ENCODE measurements at regions not wholly inside any gene's neighbourhood (a gene's known extent, or its start where the extent isn't known, plus 50 kb on each side); places are given as distances from the start of the nearest gene placed in this dataset.

- H3F3A ChIP-seq (ENCODE audit: insufficient read depth, low read length) = no peaks in the 10 kb centered on the region
- H3K9me3 ChIP-seq (replicated peaks; ENCODE audit: insufficient read depth, low read length) = no peaks in the 10 kb centered on the region
- no peak overlapping the region for H3K4me3 ChIP-seq (ENCODE audit: low read length)
- H3K79me2 ChIP-seq (ENCODE audit: low read length) = no peaks in the 10 kb centered on the region
- no peak overlapping the region for H3K9ac ChIP-seq (ENCODE audit: low read length)
- H3K9me2 ChIP-seq (replicated peaks; ENCODE audit: insufficient read depth, low read length) = no peaks in the 10 kb centered on the region
- TF ChIP-seq EZH2 (optimal IDR thresholded peaks at IDR 0.05; ENCODE audit: low read depth, low read length) = no peak
- no peak for TF ChIP-seq EZH2phosphoT487 (IDR thresholded peaks at IDR 0.05; ENCODE audit: low read length)
- TF ChIP-seq CTCF (IDR thresholded peaks at IDR 0.05; ENCODE audit: low read length) = no peak
- H3K27me3 ChIP-seq (replicated peaks; ENCODE audit: insufficient read depth, low read length) = peaks cover 25% of the 10 kb centered on the region
- H3K4me1 ChIP-seq (ENCODE audit: low read length) = no peaks in the 10 kb centered on the region
- no peak for DNase-seq
- no peak overlapping the region for H3K4me2 ChIP-seq (ENCODE audit: low read depth, low read length)
- no peak overlapping the region for H2AFZ ChIP-seq (ENCODE audit: low read length)
- H3K36me3 ChIP-seq (replicated peaks; ENCODE audit: insufficient read depth, low read length) = no peaks in the 10 kb centered on the region
- H3K27ac ChIP-seq (ENCODE audit: low read length) = no peak overlapping the region
- no peaks in the 10 kb centered on the region for H4K20me1 ChIP-seq (ENCODE audit: insufficient read depth, low read length)
These were observed 182.3 kb upstream of the LINGO1 start for GRCh38 chr15:77815015-77815414.

GRCh38 chr15:77812664-77813063, 180.0 kb upstream of the LINGO1 start:
- H3K27me3 ChIP-seq (replicated peaks; ENCODE audit: insufficient read depth, low read length) = peaks cover 16% of the 10 kb centered on the region
- no peak overlapping the region for H3K4me2 ChIP-seq (ENCODE audit: low read depth, low read length)

GRCh38 chr15:77811270-77811669, 178.6 kb upstream of the LINGO1 start:
- Histone ChIP-seq H3K9me2 (replicated peaks; ENCODE audit: insufficient read depth, low read length) (no peaks in the 10 kb centered on the region), H2AFZ (ENCODE audit: low read length) (no peak overlapping the region), H3K36me3 (replicated peaks; ENCODE audit: insufficient read depth, low read length) (no peaks in the 10 kb centered on the region), H4K20me1 (ENCODE audit: insufficient read depth, low read length) (no peaks in the 10 kb centered on the region), H3K4me1 (ENCODE audit: low read length) (no peaks in the 10 kb centered on the region), H3K27me3 (replicated peaks; ENCODE audit: insufficient read depth, low read length) (peaks cover 2% of the 10 kb centered on the region; the same call in 1 of the 2 replicates), H3K27ac (ENCODE audit: low read length) (no peak overlapping the region), H3K4me2 (ENCODE audit: low read depth, low read length) (no peak overlapping the region), H3K9me3 (replicated peaks; ENCODE audit: insufficient read depth, low read length) (no peaks in the 10 kb centered on the region), H3F3A (ENCODE audit: insufficient read depth, low read length) (no peaks in the 10 kb centered on the region), H3K79me2 (ENCODE audit: low read length) (no peaks in the 10 kb centered on the region), H3K4me3 (ENCODE audit: low read length) (no peak overlapping the region), H3K9ac (ENCODE audit: low read length) (no peak overlapping the region)
- TF ChIP-seq EZH2phosphoT487 (IDR thresholded peaks at IDR 0.05; ENCODE audit: low read length) (no peak), EZH2 (optimal IDR thresholded peaks at IDR 0.05; ENCODE audit: low read depth, low read length) (no peak), CTCF (IDR thresholded peaks at IDR 0.05; ENCODE audit: low read length) (no peak)
- no peak for DNase-seq

More at GRCh38 chr15:77812664-77813063, 180.0 kb upstream of the LINGO1 start:
- Histone ChIP-seq H3K79me2 (ENCODE audit: low read length) (no peaks in the 10 kb centered on the region), H3K9ac (ENCODE audit: low read length) (no peak overlapping the region), H3K27ac (ENCODE audit: low read length) (no peak overlapping the region), H3K36me3 (replicated peaks; ENCODE audit: insufficient read depth, low read length) (no peaks in the 10 kb centered on the region), H4K20me1 (ENCODE audit: insufficient read depth, low read length) (no peaks in the 10 kb centered on the region), H3F3A (ENCODE audit: insufficient read depth, low read length) (no peaks in the 10 kb centered on the region), H3K4me1 (ENCODE audit: low read length) (no peaks in the 10 kb centered on the region), H3K4me3 (ENCODE audit: low read length) (no peak overlapping the region), H2AFZ (ENCODE audit: low read length) (no peak overlapping the region), H3K9me2 (replicated peaks; ENCODE audit: insufficient read depth, low read length) (no peaks in the 10 kb centered on the region), H3K9me3 (replicated peaks; ENCODE audit: insufficient read depth, low read length) (no peaks in the 10 kb centered on the region)
- TF ChIP-seq CTCF (IDR thresholded peaks at IDR 0.05; ENCODE audit: low read length) (no peak), EZH2 (optimal IDR thresholded peaks at IDR 0.05; ENCODE audit: low read depth, low read length) (no peak), EZH2phosphoT487 (IDR thresholded peaks at IDR 0.05; ENCODE audit: low read length) (no peak)
- no peak for DNase-seq

All from MM.1S (cell line).